ENCODE measurements at regions not wholly inside any gene's neighbourhood (a gene's known extent, or its start where the extent isn't known, plus 50 kb on each side); places are given as distances from the start of the nearest gene placed in this dataset.

- TF ChIP-seq CTCF (IDR thresholded peaks at IDR 0.05 in 8 of 11, conservative IDR thresholded peaks at IDR 0.05 in 3 of 11) (no peak), POLR2A (IDR thresholded peaks at IDR 0.05) (no peak)
These were observed 83.9 kb upstream of the ARHGAP24 start for GRCh38 chr4:85391071-85391470.
